Neuronal stem cell (in vitro differentiated cells): ENCODE measurements at regions not wholly inside any gene's neighbourhood (a gene's known extent, or its start where the extent isn't known, plus 50 kb on each side); places are given as distances from the start of the nearest gene placed in this dataset.

Experiments used
- DNase-seq: peaks from one replicate; pipeline ENCODE4 v3.0.0-alpha.2; 2013; ENCODE audit warnings: low spot score
- H2AFZ ChIP-seq: one replicate; pipeline ENCODE4 v1.6.1; 2013; ENCODE audit warnings: mild to moderate bottlenecking, low read length, inconsistent platforms
- H2AK5ac ChIP-seq: 2 replicates; pipeline ENCODE4 v1.6.1; 2013; ENCODE audit warnings: low read depth, mild to moderate bottlenecking, inconsistent platforms, low read length, moderate library complexity, mixed read lengths
- H2BK120ac ChIP-seq: 2 replicates; pipeline ENCODE4 v1.6.1; 2013; ENCODE audit warnings: low read depth, mild to moderate bottlenecking, inconsistent platforms, low read length, moderate library complexity, mixed read lengths
- H2BK12ac ChIP-seq: one replicate; pipeline ENCODE4 v1.6.1; 2013; ENCODE audit warnings: low read length, inconsistent platforms
- H2BK15ac ChIP-seq: 2 replicates; pipeline ENCODE4 v1.6.1; 2013; ENCODE audit warnings: mild to moderate bottlenecking, low read length, inconsistent platforms, mixed read lengths
- H2BK5ac ChIP-seq: one replicate; pipeline ENCODE4 v1.6.1; 2013; ENCODE audit warnings: inconsistent platforms, mild to moderate bottlenecking, low read length, moderate library complexity
- H3K14ac ChIP-seq: one replicate; pipeline ENCODE4 v1.6.1; 2013; ENCODE audit warnings: low read length, inconsistent platforms
- H3K18ac ChIP-seq: 2 replicates; pipeline ENCODE4 v1.6.1; 2013; ENCODE audit warnings: low read length, inconsistent platforms
- H3K23ac ChIP-seq: 2 replicates; pipeline ENCODE4 v1.6.1; 2013; ENCODE audit warnings: low read depth, mild to moderate bottlenecking, mixed read lengths, low read length, inconsistent platforms; ENCODE audit not compliant: poor library complexity
- H3K27ac ChIP-seq: replicated peaks from 3 replicates; pipeline ENCODE4 v1.5.1; 2013; ENCODE audit warnings: low read length, inconsistent platforms
- H3K27me3 ChIP-seq, 3 experiments: 2 replicates each; pipeline ENCODE4 v1.6.1; 2013; ENCODE audit warnings: low read length in 3 of 3, mild to moderate bottlenecking in 2 of 3, inconsistent platforms in 1 of 3, low read depth in 1 of 3, mixed read lengths in 1 of 3, moderate library complexity in 1 of 3; ENCODE audit not compliant: control insufficient read depth in 3 of 3, insufficient read depth in 3 of 3
- H3K36me3 ChIP-seq, 2 donors: replicated peaks in 1 of 2; 2 replicates each; pipeline ENCODE4 v1.6.1; 2013; ENCODE audit warnings: low read length in 2 of 2; ENCODE audit not compliant: control insufficient read depth in 2 of 2, insufficient read depth in 2 of 2
- H3K4ac ChIP-seq: 2 replicates; pipeline ENCODE4 v1.6.1; 2013; ENCODE audit warnings: inconsistent platforms, mild to moderate bottlenecking, low read length, moderate library complexity
- H3K4me1 ChIP-seq, 2 donors: 1 replicate in 1 of 2; 2 replicates in 1 of 2; pipeline ENCODE4 v1.6.1; 2013; ENCODE audit warnings: low read length in 2 of 2, low read depth in 1 of 2; ENCODE audit not compliant: control insufficient read depth in 2 of 2, insufficient read depth in 1 of 2
- H3K4me2 ChIP-seq: one replicate; pipeline ENCODE4 v1.6.1; 2013; ENCODE audit warnings: mild to moderate bottlenecking, low read length, inconsistent platforms; ENCODE audit not compliant: insufficient read depth, poor library complexity, severe bottlenecking
- H3K4me3 ChIP-seq, 2 donors: 2 replicates each; pipeline ENCODE4 v1.5.1; 2013; ENCODE audit warnings: low read length in 2 of 2, mild to moderate bottlenecking in 2 of 2, inconsistent platforms in 1 of 2, moderate library complexity in 1 of 2
- H3K79me1 ChIP-seq: one replicate; pipeline ENCODE4 v1.6.1; 2013; ENCODE audit warnings: low read depth, mild to moderate bottlenecking, inconsistent platforms, low read length, moderate library complexity
- H3K9ac ChIP-seq: one replicate; pipeline ENCODE4 v1.6.1; 2013; ENCODE audit warnings: mild to moderate bottlenecking, low read depth, low read length, inconsistent platforms; ENCODE audit not compliant: poor library complexity
- H3K9me3 ChIP-seq, 2 donors: replicated peaks in 1 of 2; 2 replicates each; pipeline versions ENCODE3 to v1.6.1; 2013; ENCODE audit warnings: low read length in 2 of 2, mild to moderate bottlenecking in 2 of 2, inconsistent platforms in 1 of 2, low read depth in 1 of 2, mixed read lengths in 1 of 2, moderate library complexity in 1 of 2; ENCODE audit not compliant: control insufficient read depth in 2 of 2, insufficient read depth in 1 of 2
- H4K8ac ChIP-seq: one replicate; pipeline ENCODE4 v1.6.1; 2013; ENCODE audit warnings: low read depth, mild to moderate bottlenecking, inconsistent platforms, low read length, moderate library complexity
- H4K91ac ChIP-seq: one replicate; pipeline ENCODE4 v1.6.1; 2013; ENCODE audit warnings: low read length, low read depth, mild to moderate bottlenecking, inconsistent platforms; ENCODE audit not compliant: poor library complexity
- WGBS, 2 donors: extraction: QIAGEN DNeasy Blood & Tissue Kit; methylation state at CpG; one replicate each; pipeline ENCODE4 v1.1.7; 2013; ENCODE audit warnings: missing lambda C conversion rate in 2 of 2, mixed read lengths in 1 of 2; ENCODE audit not compliant: insufficient read length in 2 of 2, insufficient replicate concordance in 1 of 2; ENCODE audit errors: extremely low coverage in 2 of 2; 5-methylcytosine and 5-hydroxymethylcytosine counted together

DNA sequence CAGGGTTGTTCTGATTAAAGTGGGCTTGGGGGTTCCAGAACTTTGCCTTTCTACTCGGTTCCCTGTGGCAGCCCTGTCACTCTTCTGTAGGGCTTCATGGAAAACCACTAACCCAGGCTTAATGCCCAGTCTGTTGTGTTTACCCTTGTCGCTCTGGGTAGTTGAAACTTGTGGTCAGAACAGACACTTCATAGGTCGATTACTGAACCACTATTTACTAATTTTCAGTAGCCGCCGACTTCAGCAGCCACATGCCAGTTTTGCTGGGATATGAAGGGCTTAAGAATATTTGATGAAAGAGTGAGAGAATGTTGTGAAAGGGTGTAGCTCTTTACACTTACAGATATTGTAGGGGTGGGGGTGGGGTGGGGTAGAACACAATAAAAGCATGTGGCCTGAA lies 362.3 kb downstream of the RND3 start:
- Histone ChIP-seq H3K23ac (no peak overlapping the region), H2BK5ac (no peak overlapping the region), H2AFZ (no peak overlapping the region), H2BK120ac (no peak overlapping the region), H3K9ac (no peak overlapping the region), H3K36me3 (no peaks in the 10 kb centered on the region), H2BK15ac (no peak overlapping the region), H3K79me1 (no peaks in the 10 kb centered on the region), H3K4ac (no peak overlapping the region), H3K14ac (no peak overlapping the region), H3K4me1 (peaks cover 17 to 25% of the 10 kb centered on the region in 2 donors), H4K91ac (no peak overlapping the region), H3K4me2 (no peak overlapping the region), H2AK5ac (no peak overlapping the region), H3K27me3 (no peaks in the 10 kb centered on the region), H3K4me3 (no peak overlapping the region), H2BK12ac (no peak overlapping the region), H3K18ac (no peak overlapping the region), H3K27ac (no peak overlapping the region), H3K9me3 (peaks cover 0 to 5% of the 10 kb centered on the region in 2 donors), H4K8ac (no peak overlapping the region)
- WGBS, 2 donors: no CpG with 5 or more reads among the region's 5 CpGs
- DNase-seq: no peak

DNA sequence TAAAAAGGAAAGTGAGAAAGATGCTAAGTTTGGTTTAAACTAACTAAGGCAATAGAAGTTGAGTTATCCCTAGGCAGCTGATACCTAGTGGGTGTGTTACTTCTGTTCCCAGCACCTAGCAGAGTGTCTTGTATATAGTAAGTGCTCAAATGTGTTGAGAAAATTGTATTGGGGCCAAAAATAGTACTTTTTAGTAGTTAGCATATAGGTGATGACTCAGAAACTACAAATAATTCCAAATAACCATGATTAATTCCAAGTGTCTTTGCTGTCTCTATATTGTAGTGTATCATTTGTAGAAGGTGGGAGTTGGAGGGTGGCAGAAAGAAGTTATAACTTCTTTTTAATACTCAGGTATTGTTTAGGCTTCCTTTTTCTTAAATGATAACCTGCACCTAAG lies 362.7 kb downstream of the RND3 start:
- no peak overlapping the region for H3K4me3 ChIP-seq
- H2AFZ ChIP-seq: no peak overlapping the region
- no peak overlapping the region for H3K23ac ChIP-seq
- H3K4ac ChIP-seq: no peak overlapping the region
- no peak overlapping the region for H2BK120ac ChIP-seq
- no peak overlapping the region for H3K14ac ChIP-seq
- no peaks in the 10 kb centered on the region for H3K27me3 ChIP-seq
- H4K8ac ChIP-seq: no peak overlapping the region
- no peaks in the 10 kb centered on the region for H3K36me3 ChIP-seq
- no peak overlapping the region for H2AK5ac ChIP-seq
- H2BK5ac ChIP-seq: no peak overlapping the region
- DNase-seq: no peak
- H3K9me3 ChIP-seq: peaks cover 0 to 5% of the 10 kb centered on the region in 2 donors
- no peak overlapping the region for H3K4me2 ChIP-seq
- no peak overlapping the region for H3K27ac ChIP-seq
- no peak overlapping the region for H2BK15ac ChIP-seq
- no peaks in the 10 kb centered on the region for H3K79me1 ChIP-seq
- no peak overlapping the region for H2BK12ac ChIP-seq
- no peak overlapping the region for H4K91ac ChIP-seq
- no peak overlapping the region for H3K9ac ChIP-seq
- no peak overlapping the region for H3K18ac ChIP-seq
- peaks cover 19 to 28% of the 10 kb centered on the region in 2 donors for H3K4me1 ChIP-seq

DNA sequence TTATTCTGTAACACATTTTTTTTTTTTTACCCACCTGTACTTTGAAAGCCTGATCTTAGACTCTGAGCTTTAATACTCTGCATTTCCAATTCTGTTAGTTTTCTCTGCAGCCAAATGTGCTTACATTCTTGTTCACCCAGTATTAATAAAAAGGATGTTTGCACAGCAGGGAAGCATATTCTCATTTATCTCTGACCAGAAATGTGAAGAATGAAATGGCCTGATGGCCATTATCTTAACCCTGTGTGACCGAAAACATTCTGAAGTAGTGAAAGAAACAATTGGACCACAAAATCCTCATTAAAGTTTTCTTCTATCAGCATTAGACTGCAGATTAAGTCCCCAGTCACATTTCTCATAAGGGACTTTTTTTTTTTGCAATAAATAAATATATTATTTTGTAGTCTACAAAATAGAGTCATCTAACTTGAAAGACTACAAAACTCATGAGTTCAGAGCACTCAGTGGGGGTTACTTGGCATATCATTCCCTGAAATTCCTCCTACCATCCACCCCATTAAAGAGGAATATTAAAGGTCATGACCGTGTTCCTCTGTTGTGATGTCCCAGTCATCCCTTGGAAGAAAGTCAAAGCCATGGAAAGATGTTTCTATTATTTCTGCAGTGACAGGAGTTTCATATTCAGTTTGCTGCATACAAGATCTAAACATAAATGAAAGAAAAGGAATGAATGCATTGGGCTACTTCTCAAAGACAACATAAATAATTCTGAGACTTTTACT lies 364.4 kb downstream of the RND3 start:
- Histone ChIP-seq H3K23ac (no peak overlapping the region), H3K4me3 (no peak overlapping the region), H3K27me3 (no peaks in the 10 kb centered on the region), H3K14ac (no peak overlapping the region), H3K4ac (no peak overlapping the region), H2BK15ac (no peak overlapping the region), H3K9ac (no peak overlapping the region), H4K8ac (no peak overlapping the region), H2AFZ (no peak overlapping the region), H3K9me3 (no peaks in the 10 kb centered on the region), H3K4me1 (peaks cover 20 to 30% of the 10 kb centered on the region in 2 donors), H2BK5ac (no peak overlapping the region), H3K27ac (no peak overlapping the region), H3K4me2 (no peak overlapping the region), H2BK120ac (no peak overlapping the region), H3K79me1 (no peaks in the 10 kb centered on the region), H2BK12ac (no peak overlapping the region), H4K91ac (no peak overlapping the region), H3K36me3 (no peaks in the 10 kb centered on the region), H3K18ac (no peak overlapping the region), H2AK5ac (no peak overlapping the region)
- DNase-seq: no peak
- no CpG with 5 or more reads among the region's 2 CpGs for WGBS, 2 donors

DNA sequence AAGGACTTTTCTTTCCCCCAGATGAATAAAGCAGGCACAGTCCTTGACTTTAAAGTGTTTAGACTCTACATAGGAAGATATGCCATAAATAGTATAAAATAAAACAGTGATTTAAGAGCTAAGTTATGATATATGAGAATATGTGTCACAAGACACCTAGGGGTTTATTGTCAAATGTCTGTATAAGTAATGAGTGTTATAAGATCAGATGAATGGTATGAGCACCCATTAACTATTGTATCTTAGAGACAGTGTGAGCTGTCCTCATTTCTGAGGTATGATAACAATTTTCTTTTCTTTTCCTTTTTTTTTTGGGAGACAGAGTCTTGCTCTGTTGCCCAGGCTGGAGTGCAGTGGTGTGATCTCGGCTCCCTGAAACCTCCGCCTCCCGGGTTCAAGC lies 365.3 kb downstream of the RND3 start:
- Histone ChIP-seq H2BK15ac (no peak overlapping the region), H3K9ac (no peak overlapping the region), H2BK12ac (no peak overlapping the region), H3K79me1 (no peaks in the 10 kb centered on the region), H3K4ac (no peak overlapping the region), H2BK5ac (no peak overlapping the region), H3K36me3 (no peaks in the 10 kb centered on the region), H2BK120ac (no peak overlapping the region), H3K27me3 (no peaks in the 10 kb centered on the region), H3K23ac (no peak overlapping the region), H2AK5ac (no peak overlapping the region), H3K14ac (no peak overlapping the region), H3K27ac (no peak overlapping the region), H4K8ac (no peak overlapping the region), H4K91ac (no peak overlapping the region), H3K4me3 (no peak overlapping the region), H3K4me2 (no peak overlapping the region), H2AFZ (no peak overlapping the region), H3K9me3 (no peaks in the 10 kb centered on the region), H3K4me1 (peaks cover 18 to 30% of the 10 kb centered on the region in 2 donors), H3K18ac (no peak overlapping the region)
- WGBS, 2 donors: no CpG with 5 or more reads among the region's 3 CpGs
- DNase-seq: no peak
